Transverse colon (tissue), 3 donors: ENCODE measurements at regions not wholly inside any gene's neighbourhood (a gene's known extent, or its start where the extent isn't known, plus 50 kb on each side); places are given as distances from the start of the nearest gene placed in this dataset.

ENCODE experiments used
- CTCF ChIP-seq, 5 experiments: fragments of 200-600 bp in 3 of 5; fragments of 450-650 bp in 2 of 5; sonication (generic) in 3 of 5; IDR thresholded peaks; 1 replicate in 2 of 5; 2 replicates in 3 of 5; pipeline ENCODE4 v1.5.1; 2016 to 2017; ENCODE audit warnings: antibody characterized with exemption in 5 of 5, inconsistent platforms in 3 of 5, mild to moderate bottlenecking in 2 of 5, moderate library complexity in 1 of 5
- EP300 ChIP-seq: sonication (generic); formaldehyde crosslinking; IDR thresholded peaks from one replicate; pipeline ENCODE4 v1.6.1; 2017; ENCODE audit warnings: antibody characterized with exemption, low read depth

- TF ChIP-seq EP300 (no peak), CTCF (IDR thresholded peaks at IDR 0.05) (no peak)
Observed at GRCh38 chr5:97494465-97494864, 311.4 kb upstream of the RIOK2 start.
